HCT116 (cell line): ENCODE measurements at regions not wholly inside any gene's neighbourhood (a gene's known extent, or its start where the extent isn't known, plus 50 kb on each side); places are given as distances from the start of the nearest gene placed in this dataset.

Source experiments
- CTCF ChIP-seq, 3 experiments: fragments of 200-600 bp in 1 of 3; sonication (generic) in 1 of 3; IDR thresholded peaks in 2 of 3; conservative IDR thresholded peaks in 1 of 3; 2 replicates each; pipeline ENCODE4 v1.5.1; 2012 to 2017; ENCODE audit warnings: low read depth in 2 of 3, low read length in 2 of 3, antibody characterized with exemption in 1 of 3, borderline replicate concordance in 1 of 3, control low read depth in 1 of 3, mild to moderate bottlenecking in 1 of 3, mixed read lengths in 1 of 3, mixed run types in 1 of 3, moderate library complexity in 1 of 3; ENCODE audit not compliant: insufficient read depth in 1 of 3
- EZH2phosphoT487 ChIP-seq: fragments of 200-600 bp; IDR thresholded peaks from 2 replicates; pipeline ENCODE4 v1.6.1; 2018; ENCODE audit warnings: antibody characterized with exemption, borderline replicate concordance
- FOSL1 ChIP-seq: IDR thresholded peaks from 2 replicates; pipeline ENCODE4 v1.6.1; 2012; ENCODE audit warnings: low read depth
- MAX ChIP-seq: IDR thresholded peaks from 2 replicates; pipeline ENCODE4 v1.6.1; 2012
- POLR2A ChIP-seq: IDR thresholded peaks from 2 replicates; pipeline ENCODE4 v1.7.0; 2011; ENCODE audit warnings: borderline replicate concordance; ENCODE audit not compliant: insufficient read depth, insufficient read length; ENCODE audit errors: extremely low read depth
- POLR2AphosphoS5 ChIP-seq: IDR thresholded peaks from 2 replicates; pipeline ENCODE4 v1.6.1; 2011; ENCODE audit warnings: mild to moderate bottlenecking, low read depth, low read length, moderate library complexity
- SP1 ChIP-seq: IDR thresholded peaks from 2 replicates; pipeline ENCODE4 v1.6.1; 2012; ENCODE audit warnings: low read depth
- ZFX ChIP-seq: fragments of 450-650 bp; IDR thresholded peaks from 2 replicates; pipeline ENCODE4 v1.6.1; 2017
- ZNF274 ChIP-seq: fragments of 200-500 bp; sonication (Bioruptor generic); IDR thresholded peaks from 2 replicates; pipeline ENCODE4 v1.6.1; 2014; ENCODE audit warnings: mild to moderate bottlenecking, low read depth, low read length, inconsistent platforms
- TF ChIP-seq, protein P1 (sequence below): IDR thresholded peaks from 2 replicates; pipeline ENCODE4 v1.6.1; 2012; ENCODE audit warnings: low read depth

DNA sequence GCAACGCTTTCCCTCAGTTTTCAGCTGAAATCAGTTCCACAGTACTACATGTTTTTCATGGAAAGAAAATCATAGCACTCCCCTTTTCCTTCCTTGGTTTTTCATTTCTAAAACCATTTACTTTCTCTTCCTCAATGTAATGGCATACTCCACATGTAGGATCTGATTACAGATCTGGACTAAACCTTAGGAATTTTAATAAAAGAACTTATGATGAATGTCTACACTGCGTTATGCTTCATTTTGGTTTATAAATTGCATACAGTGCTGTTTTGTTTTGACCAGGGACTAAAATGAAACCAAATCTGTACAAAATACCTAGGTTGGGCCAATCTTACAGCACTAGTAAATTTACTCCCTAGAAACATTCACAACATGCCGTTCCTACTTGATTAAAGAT, 589.9 kb downstream of the TBC1D4 start:
- TF ChIP-seq POLR2AphosphoS5 (no peak), POLR2A (no peak), CTCF (IDR thresholded peaks at IDR 0.05 in 2 of 3, conservative IDR thresholded peaks at IDR 0.05 in 1 of 3; ENCODE audit: borderline replicate concordance in 1 of 3, insufficient read depth in 1 of 3, low read depth in 2 of 3, low read length in 2 of 3) (no peak), ZNF274 (no peak), SP1 (no peak), EZH2phosphoT487 (no peak), FOSL1 (no peak), ZFX (no peak), MAX (no peak)
- TF ChIP-seq, protein P1, sequence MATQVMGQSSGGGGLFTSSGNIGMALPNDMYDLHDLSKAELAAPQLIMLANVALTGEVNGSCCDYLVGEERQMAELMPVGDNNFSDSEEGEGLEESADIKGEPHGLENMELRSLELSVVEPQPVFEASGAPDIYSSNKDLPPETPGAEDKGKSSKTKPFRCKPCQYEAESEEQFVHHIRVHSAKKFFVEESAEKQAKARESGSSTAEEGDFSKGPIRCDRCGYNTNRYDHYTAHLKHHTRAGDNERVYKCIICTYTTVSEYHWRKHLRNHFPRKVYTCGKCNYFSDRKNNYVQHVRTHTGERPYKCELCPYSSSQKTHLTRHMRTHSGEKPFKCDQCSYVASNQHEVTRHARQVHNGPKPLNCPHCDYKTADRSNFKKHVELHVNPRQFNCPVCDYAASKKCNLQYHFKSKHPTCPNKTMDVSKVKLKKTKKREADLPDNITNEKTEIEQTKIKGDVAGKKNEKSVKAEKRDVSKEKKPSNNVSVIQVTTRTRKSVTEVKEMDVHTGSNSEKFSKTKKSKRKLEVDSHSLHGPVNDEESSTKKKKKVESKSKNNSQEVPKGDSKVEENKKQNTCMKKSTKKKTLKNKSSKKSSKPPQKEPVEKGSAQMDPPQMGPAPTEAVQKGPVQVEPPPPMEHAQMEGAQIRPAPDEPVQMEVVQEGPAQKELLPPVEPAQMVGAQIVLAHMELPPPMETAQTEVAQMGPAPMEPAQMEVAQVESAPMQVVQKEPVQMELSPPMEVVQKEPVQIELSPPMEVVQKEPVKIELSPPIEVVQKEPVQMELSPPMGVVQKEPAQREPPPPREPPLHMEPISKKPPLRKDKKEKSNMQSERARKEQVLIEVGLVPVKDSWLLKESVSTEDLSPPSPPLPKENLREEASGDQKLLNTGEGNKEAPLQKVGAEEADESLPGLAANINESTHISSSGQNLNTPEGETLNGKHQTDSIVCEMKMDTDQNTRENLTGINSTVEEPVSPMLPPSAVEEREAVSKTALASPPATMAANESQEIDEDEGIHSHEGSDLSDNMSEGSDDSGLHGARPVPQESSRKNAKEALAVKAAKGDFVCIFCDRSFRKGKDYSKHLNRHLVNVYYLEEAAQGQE = no peak
